ENCODE measurements at regions not wholly inside any gene's neighbourhood (a gene's known extent, or its start where the extent isn't known, plus 50 kb on each side); places are given as distances from the start of the nearest gene placed in this dataset.

DNA sequence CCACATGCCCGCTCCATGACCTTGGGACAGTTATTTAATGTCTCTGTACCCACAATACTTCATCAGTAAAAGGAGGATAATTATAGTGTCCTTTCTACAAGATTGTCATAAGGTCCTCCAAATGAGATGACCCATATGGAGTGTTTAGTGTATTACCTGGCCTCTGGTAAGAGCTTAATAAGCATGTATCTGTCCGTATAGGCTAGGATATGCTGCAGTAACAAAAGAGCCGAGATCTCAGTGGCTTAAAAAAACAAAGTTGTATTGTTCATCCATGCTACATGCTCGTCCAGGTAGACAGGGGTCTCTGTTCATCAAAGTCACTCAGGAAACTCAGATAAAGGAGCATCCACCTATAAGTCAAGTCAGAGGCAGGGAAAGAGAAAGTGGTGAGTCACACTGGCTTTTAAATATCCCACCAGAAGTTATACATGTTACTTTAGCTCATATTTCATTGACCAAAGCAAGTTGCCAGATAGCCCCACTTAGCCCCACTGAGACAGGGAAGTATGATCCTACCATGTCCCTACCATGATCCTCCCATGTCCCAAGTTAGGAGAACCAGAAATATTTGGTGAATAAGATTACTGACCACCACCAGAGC is 53.0 kb upstream of the KAZN start:
- H3K27ac ChIP-seq (ENCODE audit: low read depth in 1 of 3, low read length in 2 of 3) = no peak overlapping the region
- no peak overlapping the region for H3K4me3 ChIP-seq (ENCODE audit: low read depth in 1 of 3, low read length in 3 of 3)
- no peaks in the 10 kb centered on the region for H3K27me3 ChIP-seq (ENCODE audit: control insufficient read depth in 3 of 3, insufficient read depth in 3 of 3, low read length in 3 of 3)
- FAIRE-seq (no peak), DNase-seq (no peak)
- no peaks in the 10 kb centered on the region for H3K36me3 ChIP-seq (ENCODE audit: control insufficient read depth in 3 of 3, insufficient read depth in 2 of 3, low read depth in 1 of 3, low read length in 3 of 3)
- no peaks in the 10 kb centered on the region for H3K4me1 ChIP-seq (ENCODE audit: control insufficient read depth in 3 of 3, insufficient read depth in 2 of 3, low read depth in 1 of 3, low read length in 2 of 3)
- 82 to 90% (median 84%) methylated on average over 4 of the region's 4 CpGs for WGBS, 3 donors
- H3K9me3 ChIP-seq (ENCODE audit: control insufficient read depth in 2 of 2, insufficient read depth in 1 of 2, low read depth in 1 of 2, low read length in 1 of 2) = peaks cover 0 to 8% of the 10 kb centered on the region in 2 donors

DNA sequence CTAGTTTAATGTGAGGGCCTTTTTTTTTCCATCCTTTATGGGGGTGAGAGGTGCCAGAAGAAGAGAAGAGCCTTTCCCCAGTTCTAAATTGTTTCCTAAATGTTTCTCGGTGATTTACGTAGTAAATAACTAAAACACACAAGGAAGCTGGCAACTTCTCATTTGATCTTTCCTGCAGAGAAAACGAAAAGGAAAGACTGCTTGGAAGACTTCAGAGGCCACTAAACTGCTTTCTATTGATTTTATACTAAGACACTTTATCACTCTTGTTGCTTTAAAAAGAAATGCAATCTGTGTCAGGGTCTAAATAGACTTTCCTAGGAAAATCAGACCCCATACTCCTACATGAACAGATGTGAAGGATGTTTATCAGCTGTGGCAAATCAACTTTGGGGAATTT is 52.1 kb upstream of the KAZN start:
- FAIRE-seq = no peak

More for the DNA sequence above, 52.1 kb upstream of the KAZN start:
- H3K27me3 ChIP-seq (ENCODE audit: control insufficient read depth in 3 of 3, insufficient read depth in 3 of 3, low read length in 3 of 3) = no peaks in the 10 kb centered on the region
- no peak overlapping the region for H3K27ac ChIP-seq (ENCODE audit: low read depth in 1 of 3, low read length in 2 of 3)
- 57 to 82% (median 69%) methylated on average over 3 of the region's 3 CpGs for WGBS, 3 donors
- H3K4me3 ChIP-seq (ENCODE audit: low read depth in 1 of 3, low read length in 3 of 3) = no peak overlapping the region
- H3K4me1 ChIP-seq (ENCODE audit: control insufficient read depth in 3 of 3, insufficient read depth in 2 of 3, low read depth in 1 of 3, low read length in 2 of 3) = no peaks in the 10 kb centered on the region
- DNase-seq = no peak
- no peaks in the 10 kb centered on the region for H3K36me3 ChIP-seq (ENCODE audit: control insufficient read depth in 3 of 3, insufficient read depth in 2 of 3, low read depth in 1 of 3, low read length in 3 of 3)
- peaks cover 0 to 8% of the 10 kb centered on the region in 2 donors for H3K9me3 ChIP-seq (ENCODE audit: control insufficient read depth in 2 of 2, insufficient read depth in 1 of 2, low read depth in 1 of 2, low read length in 1 of 2)

Data from small intestine (tissue), 7 donors.